Stomach (tissue), 4 donors: ENCODE measurements at regions not wholly inside any gene's neighbourhood (a gene's known extent, or its start where the extent isn't known, plus 50 kb on each side); places are given as distances from the start of the nearest gene placed in this dataset.

Source experiments
- EP300 ChIP-seq: sonication (generic); formaldehyde crosslinking; IDR thresholded peaks from one replicate; pipeline ENCODE4 v1.6.1; 2017; ENCODE audit warnings: antibody characterized with exemption
- POLR2A ChIP-seq, 4 donors: fragments of 450-650 bp; IDR thresholded peaks; one replicate each; pipeline ENCODE4 v1.6.1; 2016; ENCODE audit warnings: antibody characterized with exemption in 4 of 4, control low read depth in 2 of 4, mild to moderate bottlenecking in 1 of 4, moderate library complexity in 1 of 4
- TF ChIP-seq, protein P1 (sequence below), 7 experiments: fragments of 450-650 bp in 4 of 7; fragments of 200-600 bp in 3 of 7; sonication (generic) in 3 of 7; IDR thresholded peaks; one replicate each; pipeline ENCODE4 v1.5.1; 2016 to 2019; ENCODE audit warnings: antibody characterized with exemption in 7 of 7, control low read depth in 2 of 7, mild to moderate bottlenecking in 1 of 7

GRCh38 chr3:39705351-39705900, 104.0 kb upstream of the MYRIP start:
- TF ChIP-seq, protein P1, sequence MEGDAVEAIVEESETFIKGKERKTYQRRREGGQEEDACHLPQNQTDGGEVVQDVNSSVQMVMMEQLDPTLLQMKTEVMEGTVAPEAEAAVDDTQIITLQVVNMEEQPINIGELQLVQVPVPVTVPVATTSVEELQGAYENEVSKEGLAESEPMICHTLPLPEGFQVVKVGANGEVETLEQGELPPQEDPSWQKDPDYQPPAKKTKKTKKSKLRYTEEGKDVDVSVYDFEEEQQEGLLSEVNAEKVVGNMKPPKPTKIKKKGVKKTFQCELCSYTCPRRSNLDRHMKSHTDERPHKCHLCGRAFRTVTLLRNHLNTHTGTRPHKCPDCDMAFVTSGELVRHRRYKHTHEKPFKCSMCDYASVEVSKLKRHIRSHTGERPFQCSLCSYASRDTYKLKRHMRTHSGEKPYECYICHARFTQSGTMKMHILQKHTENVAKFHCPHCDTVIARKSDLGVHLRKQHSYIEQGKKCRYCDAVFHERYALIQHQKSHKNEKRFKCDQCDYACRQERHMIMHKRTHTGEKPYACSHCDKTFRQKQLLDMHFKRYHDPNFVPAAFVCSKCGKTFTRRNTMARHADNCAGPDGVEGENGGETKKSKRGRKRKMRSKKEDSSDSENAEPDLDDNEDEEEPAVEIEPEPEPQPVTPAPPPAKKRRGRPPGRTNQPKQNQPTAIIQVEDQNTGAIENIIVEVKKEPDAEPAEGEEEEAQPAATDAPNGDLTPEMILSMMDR (IDR thresholded peaks at IDR 0.05): no peak
- TF ChIP-seq POLR2A (IDR thresholded peaks at IDR 0.05) (no peak), EP300 (no peak)
